Kidney (tissue), 13 donors: ENCODE measurements at regions not wholly inside any gene's neighbourhood (a gene's known extent, or its start where the extent isn't known, plus 50 kb on each side); places are given as distances from the start of the nearest gene placed in this dataset.

Experiments
- DNase-seq, 5 donors: peaks; one replicate each; pipeline ENCODE4 v3.0.0-alpha.2; 2013 to 2020
- FAIRE-seq: peaks from 2 replicates; lab custom pipeline; 2012; peaks lifted over from hg19 to GRCh38; lab: Jason Lieb, UNC
- H3K27ac ChIP-seq, 2 donors: one replicate each; pipeline ENCODE4 v1.7.0; 2013; ENCODE audit warnings: low read depth in 2 of 2, low read length in 2 of 2, inconsistent platforms in 1 of 2
- H3K27me3 ChIP-seq: one replicate; pipeline ENCODE4 v1.7.1; 2013; ENCODE audit warnings: low read length, inconsistent platforms; ENCODE audit not compliant: control insufficient read depth, insufficient read depth
- H3K36me3 ChIP-seq, 3 donors: one replicate each; pipeline versions ENCODE4 v1.7.0 to v1.7.1; 2013; ENCODE audit warnings: low read length in 3 of 3, control low read depth in 1 of 3, inconsistent platforms in 1 of 3; ENCODE audit not compliant: insufficient read depth in 3 of 3, control insufficient read depth in 2 of 3
- H3K4me1 ChIP-seq, 3 donors: one replicate each; pipeline versions ENCODE4 v1.7.0 to v1.7.1; 2013; ENCODE audit warnings: low read length in 3 of 3, inconsistent platforms in 1 of 3, low read depth in 1 of 3; ENCODE audit not compliant: control insufficient read depth in 2 of 3, insufficient read depth in 2 of 3
- H3K4me3 ChIP-seq, 3 donors: one replicate each; pipeline versions ENCODE4 v1.7.0 to v1.8.1; 2013; ENCODE audit warnings: low read length in 3 of 3, control low read depth in 1 of 3, inconsistent platforms in 1 of 3
- H3K9ac ChIP-seq, 3 donors: one replicate each; pipeline versions ENCODE4 v1.7.0 to v1.7.1; 2013; ENCODE audit warnings: low read length in 3 of 3, control low read depth in 1 of 3, inconsistent platforms in 1 of 3
- H3K9me3 ChIP-seq, 3 donors: one replicate each; pipeline versions ENCODE4 v1.7.0 to v1.7.1; 2013; ENCODE audit warnings: low read length in 3 of 3, control low read depth in 1 of 3, inconsistent platforms in 1 of 3; ENCODE audit not compliant: control insufficient read depth in 2 of 3, insufficient read depth in 1 of 3
- CTCF ChIP-seq: IDR thresholded peaks from 3 replicates; pipeline ENCODE4 v1.5.1; 2012; ENCODE audit warnings: mild to moderate bottlenecking, moderate library complexity, borderline replicate concordance; ENCODE audit not compliant: insufficient read depth; ENCODE audit errors: extremely low read depth
- intact Hi-C: fragments of 100-400 bp; cut with DNase I; formaldehyde crosslinking; loops from one replicate; pipeline ENCODE4 v1.11.1; 2022
- donor health status: control.
- donor health status: control.
- donor health status: control.
- donor health status: control.
- donor health status: control.
- donor health status: DM: yes; HTN: yes; CAD: no.
- donor health status: Normal renal cell carcinoma (clear cell type).

- no peaks in the 10 kb centered on the region for H3K36me3 ChIP-seq
- no peaks in the 10 kb centered on the region for H3K27me3 ChIP-seq
- intact Hi-C loops, result no loop called here
- H3K4me1 ChIP-seq, result no peaks in the 10 kb centered on the region
- no peak for TF ChIP-seq CTCF
- H3K27ac ChIP-seq, result no peak overlapping the region
- no peak for FAIRE-seq
- DNase-seq, result no peak
- H3K9me3 ChIP-seq, result no peaks in the 10 kb centered on the region
- H3K9ac ChIP-seq, result no peak overlapping the region
- no peak overlapping the region for H3K4me3 ChIP-seq
These were observed 90.0 kb upstream of the CPNE4 start for GRCh38 chr3:132124651-132125284.

- FAIRE-seq (no peak), DNase-seq (no peak)
- H3K9ac ChIP-seq, result no peak overlapping the region
- H3K4me3 ChIP-seq, result no peak overlapping the region
- no peak for TF ChIP-seq CTCF
- no peaks in the 10 kb centered on the region for H3K4me1 ChIP-seq
- intact Hi-C loops, result no loop called here
- no peaks in the 10 kb centered on the region for H3K27me3 ChIP-seq
- H3K36me3 ChIP-seq, result no peaks in the 10 kb centered on the region
- no peak overlapping the region for H3K27ac ChIP-seq
- no peaks in the 10 kb centered on the region for H3K9me3 ChIP-seq
These were observed 99.8 kb upstream of the CPNE4 start for GRCh38 chr3:132134611-132135010.

GRCh38 chr3:132135628-132136333 lies 101.0 kb upstream of the CPNE4 start:
- H3K4me3 ChIP-seq, result no peak overlapping the region
- no peak overlapping the region for H3K9ac ChIP-seq
- H3K27me3 ChIP-seq, result no peaks in the 10 kb centered on the region
- no peak for TF ChIP-seq CTCF
- no peak for FAIRE-seq
- H3K4me1 ChIP-seq, result no peaks in the 10 kb centered on the region
- H3K27ac ChIP-seq, result no peak overlapping the region
- intact Hi-C loops, result no loop called here
- H3K36me3 ChIP-seq, result no peaks in the 10 kb centered on the region
- no peak for DNase-seq
- H3K9me3 ChIP-seq, result no peaks in the 10 kb centered on the region
